ENCODE measurements at regions not wholly inside any gene's neighbourhood (a gene's known extent, or its start where the extent isn't known, plus 50 kb on each side); places are given as distances from the start of the nearest gene placed in this dataset.
"Not testable (repeated sequence)": the region's sequence is repeated elsewhere in the genome, so short reads cannot be mapped to it uniquely, and the experiment has no call there.

GRCh38 chr5:112036206-112036605 is 279.2 kb upstream of the NREP start:
- Histone ChIP-seq H3K27me3 (ENCODE audit: control insufficient read depth in 1 of 2, insufficient read depth in 2 of 2, low read length in 2 of 2) (no peaks in the 10 kb centered on the region), H3K9me3 (ENCODE audit: control insufficient read depth in 1 of 2, insufficient read depth in 1 of 2, low read length in 2 of 2) (no peaks in the 10 kb centered on the region), H3K27ac (ENCODE audit: low read depth in 1 of 2, low read length in 2 of 2) (no peak overlapping the region), H3K4me1 (ENCODE audit: insufficient read depth, low read length) (no peaks in the 10 kb centered on the region), H3K36me3 (ENCODE audit: insufficient read depth, low read length) (no peaks in the 10 kb centered on the region), H3K4me3 (ENCODE audit: low read length) (no peak overlapping the region)
- ChIA-PET POLR2A (no interaction called here), CTCF (no interaction called here)
- ATAC-seq (ENCODE audit: poor library complexity) (no peak), DNase-seq (no peak)
- Mint-ChIP-seq H3K4me3 (no peak overlapping the region), H3K36me3 (ENCODE audit: low read depth) (no peaks in the 10 kb centered on the region), H3K27ac (no peak overlapping the region), H3K4me1 (ENCODE audit: low read depth) (no peaks in the 10 kb centered on the region), H3K27me3 (no peaks in the 10 kb centered on the region), H3K9me3 (no peaks in the 10 kb centered on the region)
- intact Hi-C loops (cut with DNase I, micrococcal nuclease), result no loop called here
- no peak for TF ChIP-seq CTCF (IDR thresholded peaks at IDR 0.05)

- ChIA-PET POLR2A (no interaction called here), CTCF (no interaction called here)
- intact Hi-C loops (cut with DNase I, micrococcal nuclease), result no loop called here
- Histone ChIP-seq H3K9me3 (ENCODE audit: control insufficient read depth in 1 of 2, insufficient read depth in 1 of 2, low read length in 2 of 2) (no peaks in the 10 kb centered on the region), H3K27ac (ENCODE audit: low read depth in 1 of 2, low read length in 2 of 2) (no peak overlapping the region), H3K4me1 (ENCODE audit: insufficient read depth, low read length) (no peaks in the 10 kb centered on the region), H3K4me3 (ENCODE audit: low read length) (no peak overlapping the region), H3K27me3 (ENCODE audit: control insufficient read depth in 1 of 2, insufficient read depth in 2 of 2, low read length in 2 of 2) (no peaks in the 10 kb centered on the region), H3K36me3 (ENCODE audit: insufficient read depth, low read length) (no peaks in the 10 kb centered on the region)
- Mint-ChIP-seq H3K27me3 (no peaks in the 10 kb centered on the region), H3K4me3 (no peak overlapping the region), H3K27ac (no peak overlapping the region), H3K9me3 (no peaks in the 10 kb centered on the region), H3K36me3 (ENCODE audit: low read depth) (no peaks in the 10 kb centered on the region), H3K4me1 (ENCODE audit: low read depth) (no peaks in the 10 kb centered on the region)
- DNase-seq (no peak), ATAC-seq (ENCODE audit: poor library complexity) (no peak)
- no peak for TF ChIP-seq CTCF (IDR thresholded peaks at IDR 0.05)
Measured at GRCh38 chr5:112034421-112034979, 277.5 kb upstream of the NREP start.

GRCh38 chr5:112026879-112027278 is 269.9 kb upstream of the NREP start:
- POLR2A ChIA-PET, result interaction anchor here (0.7 kb wide), 1 partner anchor 11 kb away, joined by 3 read pairs; no protein-coding TSS in a partner anchor
- H3K4me1 Mint-ChIP-seq (ENCODE audit: low read depth); H3K9me3 ChIP-seq (ENCODE audit: control insufficient read depth in 1 of 2, insufficient read depth in 1 of 2, low read length in 2 of 2); H3K27ac ChIP-seq (ENCODE audit: low read depth in 1 of 2, low read length in 2 of 2); H3K36me3 ChIP-seq (ENCODE audit: insufficient read depth, low read length); H3K27ac Mint-ChIP-seq; H3K4me3 Mint-ChIP-seq; H3K9me3 Mint-ChIP-seq; H3K4me1 ChIP-seq (ENCODE audit: insufficient read depth, low read length); DNase-seq; H3K27me3 ChIP-seq (ENCODE audit: control insufficient read depth in 1 of 2, insufficient read depth in 2 of 2, low read length in 2 of 2); intact Hi-C loops (cut with DNase I, micrococcal nuclease); ATAC-seq (ENCODE audit: poor library complexity); CTCF ChIA-PET; H3K4me3 ChIP-seq (ENCODE audit: low read length); H3K27me3 Mint-ChIP-seq; H3K36me3 Mint-ChIP-seq (ENCODE audit: low read depth): not testable (repeated sequence)

GRCh38 chr5:112025757-112026156 is 268.8 kb upstream of the NREP start:
- intact Hi-C loops (cut with DNase I, micrococcal nuclease), result no loop called here
- H3K36me3 ChIP-seq (ENCODE audit: insufficient read depth, low read length), result no peaks in the 10 kb centered on the region
- Mint-ChIP-seq H3K9me3 (no peaks in the 10 kb centered on the region), H3K27me3 (no peaks in the 10 kb centered on the region), H3K27ac (no peak overlapping the region), H3K36me3 (ENCODE audit: low read depth) (no peaks in the 10 kb centered on the region), H3K4me3 (no peak overlapping the region), H3K4me1 (ENCODE audit: low read depth) (no peaks in the 10 kb centered on the region)
- DNase-seq (no peak), ATAC-seq (ENCODE audit: poor library complexity) (no peak)
- CTCF ChIA-PET, result no interaction called here
- POLR2A ChIA-PET, result no interaction called here
- H3K4me1 ChIP-seq (ENCODE audit: insufficient read depth, low read length), result no peaks in the 10 kb centered on the region
- H3K9me3 ChIP-seq (ENCODE audit: control insufficient read depth in 1 of 2, insufficient read depth in 1 of 2, low read length in 2 of 2), result peaks cover 0 to 3% of the 10 kb centered on the region in 2 experiments
- TF ChIP-seq CTCF (IDR thresholded peaks at IDR 0.05), result no peak
- no peaks in the 10 kb centered on the region for H3K27me3 ChIP-seq (ENCODE audit: control insufficient read depth in 1 of 2, insufficient read depth in 2 of 2, low read length in 2 of 2)
- H3K27ac ChIP-seq (ENCODE audit: low read depth in 1 of 2, low read length in 2 of 2), result no peak overlapping the region
- H3K4me3 ChIP-seq (ENCODE audit: low read length), result no peak overlapping the region

Measured in CD4-positive, alpha-beta T cell (primary cell).